ENCODE measurements at regions not wholly inside any gene's neighbourhood (a gene's known extent, or its start where the extent isn't known, plus 50 kb on each side); places are given as distances from the start of the nearest gene placed in this dataset.

DNA sequence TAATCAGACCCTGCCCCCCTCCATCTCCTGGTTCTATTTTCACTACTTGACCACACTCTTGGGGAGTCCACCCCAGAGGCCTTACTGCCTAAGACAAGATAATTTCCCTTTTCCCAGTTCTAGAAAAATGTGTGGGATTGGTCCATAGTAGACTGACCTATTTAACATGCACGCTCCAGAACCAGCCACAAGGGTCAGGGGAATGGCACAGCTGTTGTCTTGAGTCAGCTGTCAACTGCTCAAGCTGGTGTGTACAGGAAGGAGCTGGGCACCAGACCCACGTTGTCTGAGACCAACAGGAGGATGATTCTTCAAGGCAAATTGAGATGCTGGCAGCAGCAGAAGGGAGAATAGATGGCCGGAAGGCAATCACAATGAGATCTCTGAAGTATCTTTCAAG lies 280.5 kb downstream of the UQCRFS1 start:
- no peaks in the 10 kb centered on the region for H3K4me1 ChIP-seq (ENCODE audit: control insufficient read depth, insufficient read depth, low read length)
- no peak overlapping the region for H3K27ac ChIP-seq (ENCODE audit: extremely low read depth, low read depth, low read length)
- no peaks in the 10 kb centered on the region; the same call in none of the 2 replicates for H3K9me3 ChIP-seq (ENCODE audit: control insufficient read depth, insufficient read depth, low read depth, low read length)
- H3K4me3 ChIP-seq (ENCODE audit: low read depth, low read length): no peak overlapping the region
- TF ChIP-seq ZNF433 (tag by site-specific recombination; IDR thresholded peaks at IDR 0.05; ENCODE audit: low read depth): no peak
- TF ChIP-seq, protein P1, sequence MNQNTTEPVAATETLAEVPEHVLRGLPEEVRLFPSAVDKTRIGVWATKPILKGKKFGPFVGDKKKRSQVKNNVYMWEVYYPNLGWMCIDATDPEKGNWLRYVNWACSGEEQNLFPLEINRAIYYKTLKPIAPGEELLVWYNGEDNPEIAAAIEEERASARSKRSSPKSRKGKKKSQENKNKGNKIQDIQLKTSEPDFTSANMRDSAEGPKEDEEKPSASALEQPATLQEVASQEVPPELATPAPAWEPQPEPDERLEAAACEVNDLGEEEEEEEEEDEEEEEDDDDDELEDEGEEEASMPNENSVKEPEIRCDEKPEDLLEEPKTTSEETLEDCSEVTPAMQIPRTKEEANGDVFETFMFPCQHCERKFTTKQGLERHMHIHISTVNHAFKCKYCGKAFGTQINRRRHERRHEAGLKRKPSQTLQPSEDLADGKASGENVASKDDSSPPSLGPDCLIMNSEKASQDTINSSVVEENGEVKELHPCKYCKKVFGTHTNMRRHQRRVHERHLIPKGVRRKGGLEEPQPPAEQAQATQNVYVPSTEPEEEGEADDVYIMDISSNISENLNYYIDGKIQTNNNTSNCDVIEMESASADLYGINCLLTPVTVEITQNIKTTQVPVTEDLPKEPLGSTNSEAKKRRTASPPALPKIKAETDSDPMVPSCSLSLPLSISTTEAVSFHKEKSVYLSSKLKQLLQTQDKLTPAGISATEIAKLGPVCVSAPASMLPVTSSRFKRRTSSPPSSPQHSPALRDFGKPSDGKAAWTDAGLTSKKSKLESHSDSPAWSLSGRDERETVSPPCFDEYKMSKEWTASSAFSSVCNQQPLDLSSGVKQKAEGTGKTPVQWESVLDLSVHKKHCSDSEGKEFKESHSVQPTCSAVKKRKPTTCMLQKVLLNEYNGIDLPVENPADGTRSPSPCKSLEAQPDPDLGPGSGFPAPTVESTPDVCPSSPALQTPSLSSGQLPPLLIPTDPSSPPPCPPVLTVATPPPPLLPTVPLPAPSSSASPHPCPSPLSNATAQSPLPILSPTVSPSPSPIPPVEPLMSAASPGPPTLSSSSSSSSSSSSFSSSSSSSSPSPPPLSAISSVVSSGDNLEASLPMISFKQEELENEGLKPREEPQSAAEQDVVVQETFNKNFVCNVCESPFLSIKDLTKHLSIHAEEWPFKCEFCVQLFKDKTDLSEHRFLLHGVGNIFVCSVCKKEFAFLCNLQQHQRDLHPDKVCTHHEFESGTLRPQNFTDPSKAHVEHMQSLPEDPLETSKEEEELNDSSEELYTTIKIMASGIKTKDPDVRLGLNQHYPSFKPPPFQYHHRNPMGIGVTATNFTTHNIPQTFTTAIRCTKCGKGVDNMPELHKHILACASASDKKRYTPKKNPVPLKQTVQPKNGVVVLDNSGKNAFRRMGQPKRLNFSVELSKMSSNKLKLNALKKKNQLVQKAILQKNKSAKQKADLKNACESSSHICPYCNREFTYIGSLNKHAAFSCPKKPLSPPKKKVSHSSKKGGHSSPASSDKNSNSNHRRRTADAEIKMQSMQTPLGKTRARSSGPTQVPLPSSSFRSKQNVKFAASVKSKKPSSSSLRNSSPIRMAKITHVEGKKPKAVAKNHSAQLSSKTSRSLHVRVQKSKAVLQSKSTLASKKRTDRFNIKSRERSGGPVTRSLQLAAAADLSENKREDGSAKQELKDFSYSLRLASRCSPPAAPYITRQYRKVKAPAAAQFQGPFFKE (tag by site-specific recombination; IDR thresholded peaks at IDR 0.05; ENCODE audit: borderline replicate concordance): no peak
- no peak for TF ChIP-seq ZNF155 (tag by site-specific recombination; IDR thresholded peaks at IDR 0.05)
- no peak for TF ChIP-seq ZNF121 (tag by site-specific recombination; IDR thresholded peaks at IDR 0.05)
- TF ChIP-seq ZNF211 (tag by site-specific recombination; IDR thresholded peaks at IDR 0.05; ENCODE audit: low read depth): no peak
- POLR2A ChIA-PET: no interaction called here
- CTCF ChIA-PET: interaction anchor here (0.6 to 1.1 kb wide), 4 partner anchors 12 to 481 kb away, joined by 3 read pairs; no protein-coding TSS in a partner anchor
- no peaks in the 10 kb centered on the region for H3K36me3 ChIP-seq (ENCODE audit: control insufficient read depth in 2 of 2, insufficient read depth in 1 of 2, low read length in 2 of 2)

DNA sequence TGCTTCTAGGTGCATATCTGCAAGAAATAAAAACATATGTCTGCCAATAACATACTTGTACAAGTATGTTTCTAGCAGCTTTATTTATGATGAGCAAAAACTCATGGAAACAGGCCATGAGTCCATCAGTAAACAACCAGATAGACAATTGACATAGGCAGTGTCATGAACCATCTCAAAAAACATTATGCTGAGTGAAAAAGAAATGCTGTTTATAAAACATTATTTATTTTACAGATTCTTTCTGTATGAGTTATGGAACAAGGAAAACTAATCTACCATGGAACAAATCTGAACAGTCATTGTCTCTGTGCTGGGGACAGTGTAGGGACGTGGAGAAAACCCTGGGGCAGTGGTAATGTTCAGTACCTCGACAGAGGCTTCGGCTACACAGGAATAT lies 283.9 kb downstream of the UQCRFS1 start:
- Histone ChIP-seq H3K9me3 (ENCODE audit: control insufficient read depth, insufficient read depth, low read depth, low read length) (peaks cover 4% of the 10 kb centered on the region), H3K36me3 (ENCODE audit: control insufficient read depth in 2 of 2, insufficient read depth in 1 of 2, low read length in 2 of 2) (no peaks in the 10 kb centered on the region), H3K27ac (ENCODE audit: extremely low read depth, low read depth, low read length) (no peak overlapping the region), H3K4me3 (ENCODE audit: low read depth, low read length) (no peak overlapping the region), H3K4me1 (ENCODE audit: control insufficient read depth, insufficient read depth, low read length) (no peaks in the 10 kb centered on the region)
- CTCF ChIA-PET: interaction anchor here (0.6 to 0.7 kb wide), 2 partner anchors 427 to 470 kb away, joined by 3 to 6 read pairs; no protein-coding TSS in a partner anchor
- POLR2A ChIA-PET: no interaction called here
- TF ChIP-seq ZSCAN23 (tag by site-specific recombination; IDR thresholded peaks at IDR 0.05) (no peak), GLI2 (tag by site-specific recombination; IDR thresholded peaks at IDR 0.05; ENCODE audit: borderline replicate concordance, low read depth) (no peak), ZNF10 (tag by site-specific recombination; IDR thresholded peaks at IDR 0.05) (no peak), ZNF571 (tag by site-specific recombination; IDR thresholded peaks at IDR 0.05) (no peak), ZNF623 (tag by site-specific recombination; IDR thresholded peaks at IDR 0.05) (no peak), ZNF112 (tag by site-specific recombination; IDR thresholded peaks at IDR 0.05) (no peak), ZNF664 (tag by site-specific recombination; IDR thresholded peaks at IDR 0.05) (no peak), ZNF610 (tag by site-specific recombination; IDR thresholded peaks at IDR 0.05; ENCODE audit: borderline replicate concordance) (no peak), ZNF416 (tag by site-specific recombination; IDR thresholded peaks at IDR 0.05) (no peak), ZNF121 (tag by site-specific recombination; IDR thresholded peaks at IDR 0.05) (no peak)
- TF ChIP-seq, protein P2, sequence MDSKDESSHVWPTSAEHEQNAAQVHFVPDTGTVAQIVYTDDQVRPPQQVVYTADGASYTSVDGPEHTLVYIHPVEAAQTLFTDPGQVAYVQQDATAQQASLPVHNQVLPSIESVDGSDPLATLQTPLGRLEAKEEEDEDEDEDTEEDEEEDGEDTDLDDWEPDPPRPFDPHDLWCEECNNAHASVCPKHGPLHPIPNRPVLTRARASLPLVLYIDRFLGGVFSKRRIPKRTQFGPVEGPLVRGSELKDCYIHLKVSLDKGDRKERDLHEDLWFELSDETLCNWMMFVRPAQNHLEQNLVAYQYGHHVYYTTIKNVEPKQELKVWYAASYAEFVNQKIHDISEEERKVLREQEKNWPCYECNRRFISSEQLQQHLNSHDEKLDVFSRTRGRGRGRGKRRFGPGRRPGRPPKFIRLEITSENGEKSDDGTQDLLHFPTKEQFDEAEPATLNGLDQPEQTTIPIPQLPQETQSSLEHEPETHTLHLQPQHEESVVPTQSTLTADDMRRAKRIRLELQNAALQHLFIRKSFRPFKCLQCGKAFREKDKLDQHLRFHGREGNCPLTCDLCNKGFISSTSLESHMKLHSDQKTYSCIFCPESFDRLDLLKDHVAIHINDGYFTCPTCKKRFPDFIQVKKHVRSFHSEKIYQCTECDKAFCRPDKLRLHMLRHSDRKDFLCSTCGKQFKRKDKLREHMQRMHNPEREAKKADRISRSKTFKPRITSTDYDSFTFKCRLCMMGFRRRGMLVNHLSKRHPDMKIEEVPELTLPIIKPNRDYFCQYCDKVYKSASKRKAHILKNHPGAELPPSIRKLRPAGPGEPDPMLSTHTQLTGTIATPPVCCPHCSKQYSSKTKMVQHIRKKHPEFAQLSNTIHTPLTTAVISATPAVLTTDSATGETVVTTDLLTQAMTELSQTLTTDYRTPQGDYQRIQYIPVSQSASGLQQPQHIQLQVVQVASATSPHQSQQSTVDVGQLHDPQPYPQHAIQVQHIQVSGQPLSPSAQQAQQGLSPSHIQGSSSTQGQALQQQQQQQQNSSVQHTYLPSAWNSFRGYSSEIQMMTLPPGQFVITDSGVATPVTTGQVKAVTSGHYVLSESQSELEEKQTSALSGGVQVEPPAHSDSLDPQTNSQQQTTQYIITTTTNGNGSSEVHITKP (tag by site-specific recombination; IDR thresholded peaks at IDR 0.05): no peak
- TF ChIP-seq, protein P1 (tag by site-specific recombination; IDR thresholded peaks at IDR 0.05; ENCODE audit: borderline replicate concordance): no peak
- TF ChIP-seq, protein P3, sequence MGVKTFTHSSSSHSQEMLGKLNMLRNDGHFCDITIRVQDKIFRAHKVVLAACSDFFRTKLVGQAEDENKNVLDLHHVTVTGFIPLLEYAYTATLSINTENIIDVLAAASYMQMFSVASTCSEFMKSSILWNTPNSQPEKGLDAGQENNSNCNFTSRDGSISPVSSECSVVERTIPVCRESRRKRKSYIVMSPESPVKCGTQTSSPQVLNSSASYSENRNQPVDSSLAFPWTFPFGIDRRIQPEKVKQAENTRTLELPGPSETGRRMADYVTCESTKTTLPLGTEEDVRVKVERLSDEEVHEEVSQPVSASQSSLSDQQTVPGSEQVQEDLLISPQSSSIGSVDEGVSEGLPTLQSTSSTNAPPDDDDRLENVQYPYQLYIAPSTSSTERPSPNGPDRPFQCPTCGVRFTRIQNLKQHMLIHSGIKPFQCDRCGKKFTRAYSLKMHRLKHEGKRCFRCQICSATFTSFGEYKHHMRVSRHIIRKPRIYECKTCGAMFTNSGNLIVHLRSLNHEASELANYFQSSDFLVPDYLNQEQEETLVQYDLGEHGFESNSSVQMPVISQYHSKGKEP (tag by site-specific recombination; IDR thresholded peaks at IDR 0.05): no peak
- TF ChIP-seq, protein P4, sequence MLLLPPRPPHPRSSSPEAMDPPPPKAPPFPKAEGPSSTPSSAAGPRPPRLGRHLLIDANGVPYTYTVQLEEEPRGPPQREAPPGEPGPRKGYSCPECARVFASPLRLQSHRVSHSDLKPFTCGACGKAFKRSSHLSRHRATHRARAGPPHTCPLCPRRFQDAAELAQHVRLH (tag by site-specific recombination; IDR thresholded peaks at IDR 0.05): no peak
